NCI-H1092 (cell line): ENCODE measurements at regions not wholly inside any gene's neighbourhood (a gene's known extent, or its start where the extent isn't known, plus 50 kb on each side); places are given as distances from the start of the nearest gene placed in this dataset.

Experiments used
- DNase-seq: peaks from one replicate; lab custom pipeline; 2025; lab: John Stamatoyannopoulos, UW

- no peak for DNase-seq
Observed at GRCh38 chr18:47545613-47546012, 294.2 kb upstream of the SKOR2 start.

- DNase-seq: no peak
Observed at GRCh38 chr18:47543080-47543479, 291.6 kb upstream of the SKOR2 start.

GRCh38 chr18:47542551-47542950, 291.1 kb upstream of the SKOR2 start:
- DNase-seq: no peak

- no peak for DNase-seq
Observed at GRCh38 chr18:47531717-47532116, 280.3 kb upstream of the SKOR2 start.

GRCh38 chr18:47530695-47531094, 279.2 kb upstream of the SKOR2 start:
- no peak for DNase-seq

- DNase-seq: no peak
Observed at GRCh38 chr18:47528343-47528742, 276.9 kb upstream of the SKOR2 start.

GRCh38 chr18:47526147-47526546, 274.7 kb upstream of the SKOR2 start:
- no peak for DNase-seq

GRCh38 chr18:47522359-47522758, 270.9 kb upstream of the SKOR2 start:
- no peak for DNase-seq

- no peak for DNase-seq
Observed at GRCh38 chr18:47520263-47520662, 268.8 kb upstream of the SKOR2 start.

GRCh38 chr18:47519706-47520105, 268.2 kb upstream of the SKOR2 start:
- DNase-seq: no peak

- DNase-seq: no peak
Observed at GRCh38 chr18:47519277-47519676, 267.8 kb upstream of the SKOR2 start.

GRCh38 chr18:47513614-47514013, 262.2 kb upstream of the SKOR2 start:
- no peak for DNase-seq

- DNase-seq: no peak
Observed at GRCh38 chr18:47512726-47513435, 261.4 kb upstream of the SKOR2 start.

GRCh38 chr18:47512056-47512455, 260.6 kb upstream of the SKOR2 start:
- no peak for DNase-seq

GRCh38 chr18:47510831-47511230, 259.4 kb upstream of the SKOR2 start:
- no peak for DNase-seq

GRCh38 chr18:47507651-47508050, 256.2 kb upstream of the SKOR2 start:
- no peak for DNase-seq

GRCh38 chr18:47506897-47507296, 255.4 kb upstream of the SKOR2 start:
- DNase-seq: no peak

GRCh38 chr18:47501946-47502345, 250.5 kb upstream of the SKOR2 start:
- DNase-seq: no peak

- DNase-seq: no peak
Observed at GRCh38 chr18:47500930-47501329, 249.5 kb upstream of the SKOR2 start.

GRCh38 chr18:47492691-47493090, 241.2 kb upstream of the SKOR2 start:
- no peak for DNase-seq

- no peak for DNase-seq
Observed at GRCh38 chr18:47490882-47491281, 239.4 kb upstream of the SKOR2 start.

GRCh38 chr18:47485221-47485797, 233.8 kb upstream of the SKOR2 start:
- DNase-seq: no peak

GRCh38 chr18:47484068-47484467, 232.6 kb upstream of the SKOR2 start:
- no peak for DNase-seq

- no peak for DNase-seq
Observed at GRCh38 chr18:47480166-47480565, 228.7 kb upstream of the SKOR2 start.
